Activated CD4-positive, alpha-beta T cell treated with anti-CD3 and anti-CD28 coated beads for 48 hours (primary cell): ENCODE measurements at regions not wholly inside any gene's neighbourhood (a gene's known extent, or its start where the extent isn't known, plus 50 kb on each side); places are given as distances from the start of the nearest gene placed in this dataset.

Source experiments
- DNase-seq: peaks from one replicate; pipeline ENCODE4 v3.0.0-alpha.2; 2020

DNA sequence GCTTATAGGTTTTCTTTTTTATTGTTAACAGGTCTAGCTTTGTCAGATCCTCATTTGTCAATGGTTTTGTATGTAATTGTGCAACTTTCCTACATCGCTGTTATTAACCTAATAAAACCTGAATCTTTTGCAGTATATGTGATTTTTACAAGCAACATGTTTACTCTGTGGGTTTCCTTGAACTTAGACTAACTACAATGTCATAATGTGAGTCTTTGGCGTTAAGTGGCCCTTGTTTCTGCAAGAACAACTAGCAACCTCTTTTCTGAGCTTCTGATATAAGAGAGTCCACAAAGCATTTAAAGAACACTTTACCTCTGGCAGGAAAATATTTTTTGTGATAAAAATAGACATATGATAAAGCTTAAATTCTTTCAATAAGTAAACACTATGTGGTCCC lies 230.3 kb upstream of the CFAP20DC start:
- DNase-seq = no peak

DNA sequence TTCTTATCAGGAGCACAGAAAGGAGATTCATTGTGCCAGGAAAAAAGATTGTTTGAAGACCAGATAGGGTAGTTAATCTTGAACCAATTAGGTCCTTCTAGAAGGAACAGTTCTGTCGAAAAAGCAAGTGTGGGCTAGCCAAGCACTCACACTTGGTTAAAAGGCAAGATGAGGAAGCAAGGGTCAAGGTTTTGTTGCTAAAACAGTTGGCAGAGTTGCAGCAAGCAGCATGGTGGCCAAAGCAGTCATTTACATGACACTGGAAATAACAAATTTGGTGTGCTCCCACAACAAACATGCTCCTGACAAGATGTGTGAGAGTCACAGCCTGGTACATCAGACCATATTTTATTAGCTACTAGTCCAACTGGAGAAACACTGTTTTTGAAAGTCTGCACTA lies 228.0 kb upstream of the CFAP20DC start:
- DNase-seq = no peak

DNA sequence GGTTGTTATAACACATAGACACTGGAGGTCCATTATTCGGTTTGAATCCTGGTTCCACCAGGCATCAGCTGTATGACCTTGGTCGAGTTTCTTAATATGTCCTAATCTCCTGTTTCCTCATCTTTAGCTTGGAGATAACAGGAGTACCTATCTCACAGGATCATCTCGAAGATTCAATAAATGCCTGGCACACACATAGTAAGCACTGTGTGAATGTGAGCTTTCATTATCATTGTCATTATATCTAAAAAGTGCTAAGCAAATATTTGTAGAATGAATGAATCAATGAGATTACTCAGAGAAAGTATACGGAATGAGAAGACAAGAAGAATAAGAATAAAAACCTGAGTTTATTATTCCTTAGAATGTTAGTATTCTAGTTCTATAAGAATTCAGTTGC lies 227.4 kb upstream of the CFAP20DC start:
- DNase-seq = no peak

DNA sequence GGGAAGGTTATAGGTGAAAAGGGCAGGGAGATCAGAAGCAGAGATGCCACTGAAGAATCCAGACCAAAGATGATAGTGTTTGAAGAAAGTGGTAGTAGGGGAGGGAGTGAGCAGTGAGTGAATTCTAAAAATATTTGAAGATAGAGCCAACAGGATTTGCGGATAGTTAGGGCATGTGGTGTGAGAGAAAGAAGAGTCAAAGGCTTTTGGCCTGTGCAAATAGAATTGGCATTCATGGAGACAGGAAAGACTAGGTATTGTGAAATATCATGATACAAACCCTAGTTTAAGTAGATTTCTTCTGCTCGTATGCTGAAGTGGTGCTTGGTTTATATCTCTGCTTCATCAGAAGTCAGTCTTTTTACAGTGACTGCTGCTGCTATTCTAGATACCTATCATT lies 224.2 kb upstream of the CFAP20DC start:
- DNase-seq = no peak

DNA sequence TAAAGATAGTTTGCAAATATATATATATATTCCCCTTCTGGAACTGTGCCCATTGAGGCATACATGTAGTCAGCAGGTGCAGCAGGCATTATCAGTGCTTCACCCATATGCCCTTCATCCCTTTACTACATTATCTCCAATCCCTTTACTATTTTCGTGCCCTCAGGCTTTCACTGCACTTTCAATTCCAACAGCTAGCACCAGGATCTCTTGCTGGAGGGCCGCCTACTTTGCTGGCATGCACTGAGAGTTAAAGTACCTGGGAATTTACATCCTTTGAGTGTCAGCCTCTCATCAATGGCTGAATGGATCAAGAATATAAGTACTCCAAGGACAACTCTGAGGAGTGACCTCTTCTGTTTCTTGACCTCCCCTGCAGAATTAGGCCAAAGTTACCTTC lies 222.1 kb upstream of the CFAP20DC start:
- DNase-seq = no peak

DNA sequence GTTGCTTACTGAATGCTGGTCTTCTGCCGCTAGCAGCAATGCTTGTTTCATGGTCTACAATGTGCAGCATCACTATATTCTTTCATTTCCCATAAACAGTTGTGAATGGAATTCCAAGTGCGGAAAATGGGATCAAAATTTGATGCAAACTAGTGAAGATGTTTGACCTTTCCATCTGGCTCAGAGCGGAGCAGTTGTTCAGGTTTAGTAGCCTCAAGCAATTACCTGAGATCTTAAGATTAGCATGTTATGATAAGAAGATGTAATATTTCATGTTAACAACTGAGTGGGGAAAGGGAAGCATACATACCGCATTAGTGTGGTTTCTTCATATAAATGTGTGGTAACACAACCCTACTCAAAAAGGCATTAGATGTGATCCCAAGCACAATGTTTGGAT lies 221.1 kb upstream of the CFAP20DC start:
- DNase-seq = no peak

DNA sequence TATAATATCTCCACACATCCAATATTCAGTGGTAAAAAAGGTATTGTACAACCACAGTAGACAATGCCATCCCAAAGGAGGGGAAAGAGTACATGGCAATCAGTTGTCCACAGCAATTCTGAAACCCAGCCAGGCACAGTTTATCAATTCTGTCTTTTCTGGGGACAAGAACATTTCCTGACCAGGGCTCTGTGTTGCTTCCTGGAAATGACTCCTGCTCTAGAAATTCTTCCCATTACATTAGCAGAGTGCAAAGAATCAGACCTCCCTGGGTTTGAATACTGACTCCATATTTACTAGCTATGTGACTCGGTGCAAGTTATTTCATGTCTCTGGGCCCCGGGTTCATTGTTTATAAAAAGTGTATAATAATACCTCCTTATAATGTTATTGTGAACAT lies 220.4 kb upstream of the CFAP20DC start:
- no peak for DNase-seq

DNA sequence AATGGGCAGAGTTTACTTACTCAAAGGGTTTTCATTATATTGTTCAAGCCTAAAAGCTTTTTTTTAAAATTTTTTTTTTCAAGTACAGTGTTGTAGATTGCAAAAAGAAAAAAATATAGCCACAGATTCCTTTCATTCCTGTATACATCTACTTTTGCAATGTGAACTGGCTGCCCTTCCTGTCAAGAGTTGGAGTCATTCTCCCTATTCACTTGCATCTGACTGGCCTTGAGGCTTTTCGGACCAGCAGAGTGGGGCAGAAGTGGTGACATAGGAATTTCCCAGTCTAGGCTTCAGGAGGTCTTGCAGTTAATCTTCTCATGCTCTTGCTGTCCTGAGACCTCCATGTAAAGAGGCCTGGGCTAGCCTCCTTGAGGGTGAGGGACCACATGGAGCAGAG lies 218.3 kb upstream of the CFAP20DC start:
- DNase-seq = no peak

DNA sequence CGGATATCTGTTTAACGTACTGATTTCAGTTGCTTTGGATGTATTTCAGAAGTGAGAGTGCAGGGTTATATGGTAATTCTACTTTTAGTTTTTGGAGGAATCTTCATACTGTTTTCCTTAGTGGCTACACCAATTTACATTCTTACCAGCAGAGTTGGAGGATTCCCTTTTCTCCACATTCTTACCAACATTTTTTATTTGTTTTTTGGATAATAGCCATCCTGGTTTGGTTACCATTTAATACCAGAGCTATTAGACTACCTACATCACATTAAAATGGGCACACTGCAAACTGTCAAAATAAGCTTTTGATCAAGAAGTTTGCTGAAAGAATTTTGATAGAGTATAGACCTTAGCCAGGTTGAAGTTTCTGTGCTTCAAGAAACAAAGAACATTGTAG lies 217.2 kb upstream of the CFAP20DC start:
- DNase-seq = no peak

DNA sequence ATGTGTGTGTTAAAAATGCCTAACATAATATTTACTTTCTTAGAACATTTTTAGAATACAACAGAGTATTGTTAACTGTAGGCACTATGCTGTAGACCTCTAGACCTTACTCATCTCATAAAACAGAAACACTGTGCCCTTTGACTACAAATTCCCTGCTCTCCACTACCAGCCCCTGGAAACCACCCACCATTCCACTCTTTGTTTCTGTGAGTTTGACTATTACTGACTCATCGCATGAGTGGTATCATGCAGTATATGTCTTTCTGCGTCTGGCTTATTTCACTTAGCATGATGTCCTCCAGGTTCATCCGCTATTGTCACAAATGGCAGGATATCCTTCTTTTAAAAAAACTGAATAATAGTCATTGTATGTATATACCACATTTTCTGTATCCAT lies 216.7 kb upstream of the CFAP20DC start:
- DNase-seq = no peak

DNA sequence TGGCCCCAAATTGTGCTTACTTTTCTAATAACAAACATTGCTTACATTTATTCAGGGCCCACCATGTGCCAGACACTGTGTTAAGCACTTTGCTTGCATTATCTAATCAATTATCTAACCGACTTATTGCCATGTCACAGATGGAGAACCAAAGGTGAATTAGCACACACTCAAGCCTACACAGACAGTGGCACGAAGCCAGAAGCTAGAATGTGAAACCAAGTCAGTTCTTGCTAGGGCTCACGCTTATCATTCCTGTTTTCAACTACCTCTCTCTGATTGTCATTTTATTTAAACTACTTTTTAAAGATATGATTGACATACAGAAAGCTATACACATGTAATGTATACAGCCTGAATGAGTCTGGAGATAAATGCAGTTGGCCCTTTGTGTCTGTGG lies 215.7 kb upstream of the CFAP20DC start:
- no peak for DNase-seq

DNA sequence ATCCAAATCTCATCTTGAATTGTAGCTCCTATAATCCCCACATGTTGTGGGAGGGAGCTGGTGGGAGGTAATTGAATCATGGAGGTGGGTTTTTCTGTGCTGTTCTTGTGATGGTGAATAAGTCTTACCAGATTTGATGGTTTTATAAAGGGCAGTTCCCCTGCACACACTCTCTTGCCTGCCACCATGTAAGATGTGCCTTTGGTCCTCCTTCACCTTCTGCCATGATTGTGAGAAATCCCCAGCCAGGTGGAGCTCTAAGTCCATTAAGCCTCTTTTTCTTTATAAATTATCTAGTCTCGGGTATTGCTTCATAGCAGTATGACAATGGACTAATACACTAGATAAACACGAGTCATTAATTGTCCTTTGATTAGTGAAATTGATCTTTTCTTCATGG lies 214.5 kb upstream of the CFAP20DC start:
- DNase-seq = no peak

DNA sequence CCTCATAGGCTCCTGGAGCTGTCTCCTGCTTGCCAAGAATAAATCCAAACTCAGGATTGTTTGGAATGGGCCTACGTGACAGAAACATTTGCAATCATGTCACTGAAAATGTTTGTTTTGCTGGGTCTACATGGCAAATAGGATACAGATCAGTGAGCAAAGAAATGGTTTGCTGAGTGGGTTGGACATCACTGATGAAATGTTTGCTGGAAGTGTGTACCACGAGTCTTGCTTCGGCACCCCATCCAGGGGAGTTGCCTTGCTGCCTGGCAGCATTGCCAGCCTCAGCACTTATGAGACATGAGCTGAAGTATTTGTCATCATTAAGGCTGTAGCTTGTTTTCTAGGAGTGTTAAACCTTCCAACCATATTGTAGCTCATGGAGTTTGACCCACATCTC lies 213.3 kb upstream of the CFAP20DC start:
- no peak for DNase-seq

DNA sequence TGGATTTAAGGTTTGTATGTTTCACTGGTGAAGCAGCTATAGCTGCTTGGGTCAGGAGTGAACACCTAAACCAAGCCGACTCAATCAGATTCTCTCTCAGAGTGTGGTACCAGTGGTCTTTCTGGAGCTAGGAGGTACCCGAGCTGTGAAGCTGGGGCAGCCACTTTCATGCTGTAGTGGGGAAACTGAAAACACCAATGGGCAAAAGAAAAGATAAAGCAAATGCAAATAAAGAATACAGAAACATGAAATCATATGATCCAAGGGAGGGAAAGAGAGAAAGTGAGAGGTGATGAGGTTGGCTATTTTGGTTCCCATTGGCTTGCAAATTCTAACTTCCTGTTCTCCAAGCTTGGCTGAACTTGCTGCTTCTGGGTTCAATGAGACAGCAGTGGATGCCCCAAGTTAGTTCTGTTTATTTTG lies 212.3 kb upstream of the CFAP20DC start:
- no peak for DNase-seq

DNA sequence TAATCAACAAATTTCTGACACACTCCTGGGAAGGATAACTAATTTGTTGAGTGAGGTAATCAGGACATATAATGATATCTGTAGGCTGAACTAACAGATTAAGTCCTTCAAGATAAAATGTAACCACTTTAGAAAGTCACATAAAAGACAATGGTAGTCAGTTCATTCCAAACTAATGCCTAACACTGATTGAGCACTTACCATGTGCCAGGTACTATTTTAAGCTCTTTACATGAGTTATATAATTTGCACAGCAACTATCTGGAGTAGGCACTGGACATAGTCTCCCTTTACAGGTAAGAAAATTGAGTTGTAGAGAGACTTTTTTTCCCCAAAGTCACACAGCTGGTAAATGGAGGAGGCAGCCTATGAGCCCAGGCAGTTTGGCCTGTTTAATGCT lies 211.2 kb upstream of the CFAP20DC start:
- no peak for DNase-seq

DNA sequence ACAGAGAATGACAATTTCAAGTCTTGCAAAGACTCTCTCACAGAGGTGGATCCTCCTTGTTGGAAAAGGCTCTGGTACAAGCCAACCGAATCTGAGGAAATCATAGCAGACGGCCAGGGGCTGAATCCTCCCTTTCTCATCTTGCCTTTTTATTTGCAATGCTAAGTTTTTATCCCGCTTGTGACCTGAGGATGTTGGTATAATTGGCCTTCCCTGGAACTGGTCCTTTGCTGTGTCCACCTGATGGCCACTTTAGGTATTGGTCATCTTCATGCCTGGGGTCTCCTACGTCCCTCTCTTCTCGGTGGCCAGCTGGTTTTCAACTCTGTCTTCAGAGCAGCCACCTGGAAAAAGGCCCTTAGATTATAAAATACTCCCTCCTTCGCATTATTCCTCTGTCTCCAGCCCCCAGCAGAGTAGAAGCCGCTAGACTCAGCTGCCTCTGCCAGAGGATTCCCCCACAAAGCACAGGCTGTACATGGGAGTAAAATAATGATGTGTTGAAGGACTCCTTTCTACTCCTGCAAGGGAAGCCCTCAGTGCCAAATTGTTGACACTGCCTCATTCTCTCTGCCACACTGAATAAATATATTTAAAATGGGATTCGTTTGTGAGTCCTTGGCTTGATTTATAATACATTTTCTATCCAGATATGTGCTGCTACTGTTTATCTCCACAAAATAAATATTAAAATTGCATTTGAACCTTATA lies 208.9 kb upstream of the CFAP20DC start:
- DNase-seq = no peak

DNA sequence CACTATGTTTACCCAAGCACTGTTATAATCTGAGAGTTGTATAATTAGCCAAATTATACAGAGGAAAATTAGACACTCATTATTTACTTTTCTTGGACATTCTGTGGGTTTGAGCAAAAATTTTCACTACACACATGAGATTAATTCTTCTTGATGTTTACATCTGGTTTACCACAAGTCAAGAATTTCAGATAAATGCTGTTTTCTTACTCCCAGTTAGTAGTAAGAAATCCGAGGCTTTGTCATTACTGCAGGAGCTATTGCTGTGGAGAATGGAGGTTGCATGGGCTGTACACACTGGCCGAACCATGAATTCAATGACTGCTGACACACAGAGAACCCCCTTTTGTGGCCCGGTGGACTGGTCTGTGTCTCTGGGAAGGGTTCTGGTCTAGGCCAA lies 207.7 kb upstream of the CFAP20DC start:
- DNase-seq = no peak

DNA sequence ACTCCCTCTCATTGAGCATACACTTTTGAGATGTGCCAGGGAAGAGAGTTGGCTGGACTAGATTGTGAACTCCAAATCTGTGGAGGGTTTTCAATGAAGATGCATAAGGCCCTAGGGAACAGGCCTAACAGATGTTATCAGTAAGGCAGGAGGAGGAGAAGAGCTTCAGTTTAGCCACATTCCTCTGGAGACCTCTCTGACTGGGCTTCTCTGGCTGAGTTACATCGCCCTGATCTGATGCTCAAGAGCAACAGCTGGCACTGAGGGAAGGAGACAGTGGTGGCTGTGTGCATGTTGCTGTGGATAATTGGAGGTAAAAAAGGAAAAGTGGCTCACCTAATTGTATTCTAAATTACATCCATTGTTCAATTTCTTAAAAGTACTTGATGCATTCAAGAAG lies 206.4 kb upstream of the CFAP20DC start:
- DNase-seq = no peak

DNA sequence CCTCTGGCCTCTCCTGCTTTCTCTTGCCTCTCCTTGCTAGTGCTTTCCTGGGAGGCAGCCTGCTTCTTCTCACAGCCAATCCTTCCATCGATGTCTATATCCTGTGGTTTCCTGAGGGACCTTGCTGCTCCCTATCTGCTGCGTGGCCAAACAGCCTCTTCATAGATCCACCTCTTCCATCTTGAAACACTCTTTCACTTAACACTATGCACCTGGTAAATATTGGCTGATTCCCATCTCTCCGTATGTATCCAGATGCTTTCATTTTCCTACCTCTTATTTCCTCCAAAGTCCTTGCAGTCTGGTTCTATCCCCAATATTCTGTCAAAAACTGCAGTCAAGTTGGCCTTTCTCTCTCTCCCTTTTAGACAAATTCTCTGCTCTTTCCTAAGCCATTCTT lies 205.2 kb upstream of the CFAP20DC start:
- DNase-seq = no peak

DNA sequence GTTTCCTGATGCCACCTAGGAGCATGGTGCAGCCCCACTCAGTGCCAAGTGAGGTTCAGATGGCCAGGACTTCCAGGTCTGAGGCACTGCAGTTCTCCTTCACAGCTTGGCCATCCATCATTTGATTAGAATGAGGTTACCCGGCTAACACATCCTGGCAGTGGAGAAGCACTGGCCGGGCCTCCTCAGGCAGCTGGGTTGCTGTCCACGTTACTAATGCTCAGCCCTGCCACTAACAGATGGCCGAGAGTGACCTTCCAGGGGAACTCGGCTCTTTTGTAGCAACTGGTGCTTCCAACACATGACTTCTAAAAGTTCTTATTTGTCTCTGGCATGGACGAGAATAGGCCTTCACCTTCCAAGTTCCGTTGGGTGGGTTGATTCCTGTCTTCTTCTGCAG lies 204.6 kb upstream of the CFAP20DC start:
- DNase-seq = no peak

DNA sequence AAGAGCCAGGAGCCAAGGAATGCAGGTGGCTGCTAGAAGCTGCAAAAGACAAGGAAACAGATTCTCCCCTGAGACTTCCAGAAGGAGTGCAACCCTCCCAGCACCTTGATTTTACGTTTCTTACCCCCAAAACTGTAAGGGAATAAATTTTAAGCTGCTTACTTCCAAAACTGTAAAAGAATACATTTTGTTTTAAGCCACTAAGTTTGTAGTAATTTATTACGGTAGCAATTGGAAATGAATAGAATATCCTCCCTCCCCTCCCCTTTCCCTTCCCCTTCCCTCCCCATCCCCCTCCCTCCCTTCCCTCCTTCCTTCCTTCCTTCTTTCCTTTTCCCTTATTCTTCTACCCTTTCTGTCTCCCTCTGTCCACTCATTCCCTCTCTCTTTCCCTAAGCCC lies 203.7 kb upstream of the CFAP20DC start:
- no peak for DNase-seq

DNA sequence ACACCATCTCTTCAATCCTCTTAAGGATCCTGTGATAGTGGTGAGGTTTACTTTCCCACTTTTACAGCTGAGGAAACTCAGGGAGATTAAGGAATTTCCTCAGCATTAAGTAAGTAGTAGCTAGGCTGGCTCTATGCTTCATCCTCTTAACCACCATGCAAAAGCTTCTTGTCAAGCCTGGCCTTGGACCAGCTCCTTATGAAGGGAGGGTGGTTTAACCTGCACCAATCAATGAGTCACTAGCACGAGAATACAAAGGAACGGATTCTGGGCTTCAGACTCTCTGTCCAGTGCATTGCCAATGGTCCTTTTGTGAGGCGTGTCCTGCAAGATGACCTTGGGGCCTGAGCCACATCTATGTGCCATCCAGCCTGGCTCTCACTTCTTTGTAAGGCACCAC lies 202.0 kb upstream of the CFAP20DC start:
- no peak for DNase-seq

DNA sequence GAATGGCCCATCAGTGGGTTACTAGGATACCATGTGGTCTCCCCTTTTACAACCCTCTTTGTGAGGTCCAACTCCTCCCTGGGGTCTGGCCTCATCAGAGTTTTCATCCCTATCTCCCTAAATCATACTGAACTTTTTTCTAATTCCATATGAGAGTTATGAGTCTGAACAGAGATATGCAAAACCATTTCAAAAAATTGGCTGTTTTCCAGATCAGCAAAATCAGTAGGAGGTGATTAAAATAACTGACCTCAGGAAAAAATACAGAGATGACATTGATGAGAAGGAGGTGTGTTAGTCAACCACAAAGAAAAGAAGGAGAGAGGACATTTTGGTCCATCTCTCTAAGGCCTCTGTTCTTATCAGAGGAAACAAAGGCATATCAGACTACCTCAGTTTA lies 200.8 kb upstream of the CFAP20DC start:
- DNase-seq = no peak

DNA sequence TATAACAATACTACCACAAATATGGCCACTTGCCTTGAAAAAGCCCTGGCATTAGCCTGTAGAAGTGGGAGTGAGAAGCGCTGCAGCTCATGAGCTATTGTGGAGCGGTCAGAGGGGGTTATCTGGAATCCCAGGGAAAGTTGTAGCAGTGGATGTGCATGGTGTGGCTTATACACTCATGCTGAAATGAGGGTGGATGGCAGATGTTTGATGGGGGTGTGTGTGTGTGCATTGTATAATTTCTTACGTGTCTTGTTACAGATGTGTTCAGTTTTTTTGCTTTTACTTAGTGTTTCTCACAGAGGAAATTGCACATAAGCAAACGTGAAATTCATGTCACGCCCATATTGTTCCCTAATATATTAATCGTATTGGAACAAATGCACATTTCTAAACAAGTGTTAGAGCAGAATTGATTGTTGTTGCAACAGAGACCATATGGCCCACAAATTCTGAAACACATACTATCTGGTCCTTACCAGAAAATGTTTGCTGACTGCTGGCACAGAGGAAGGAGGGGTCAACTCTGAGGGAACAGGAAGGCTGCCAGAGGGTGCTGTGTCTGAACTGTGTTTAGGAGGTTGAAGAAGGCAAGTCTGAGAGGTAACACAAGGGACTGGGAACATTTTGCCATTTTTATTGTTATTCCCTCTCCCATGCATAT lies 200.0 kb upstream of the CFAP20DC start:
- no peak for DNase-seq

DNA sequence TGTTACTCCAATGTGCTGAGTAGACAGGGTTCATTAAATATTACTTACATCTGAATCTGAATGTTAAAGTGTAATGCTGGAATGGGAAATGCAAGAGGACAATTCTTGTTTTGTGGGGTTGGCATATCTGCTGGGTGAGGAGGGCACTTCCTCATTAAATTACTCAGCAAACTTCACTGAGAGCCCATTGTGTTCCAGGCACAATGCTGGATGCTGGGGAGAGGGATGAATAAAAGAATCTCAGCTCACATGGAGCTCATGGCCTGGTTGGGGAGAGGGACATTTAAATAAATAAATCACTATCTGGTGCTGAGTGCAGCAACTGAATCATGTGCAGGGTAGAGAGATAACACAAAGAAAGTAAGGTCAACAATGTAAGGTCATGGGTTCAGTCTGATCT lies 199.2 kb upstream of the CFAP20DC start:
- DNase-seq = no peak
